Thoracic aorta (tissue), 2 donors: ENCODE measurements at regions not wholly inside any gene's neighbourhood (a gene's known extent, or its start where the extent isn't known, plus 50 kb on each side); places are given as distances from the start of the nearest gene placed in this dataset.

ENCODE experiments used
- ATAC-seq: fragments of 150-250 bp; one replicate; pipeline ENCODE4 v1.8.0; 2017; ENCODE audit warnings: low read depth; ENCODE audit not compliant: insufficient number of reproducible peaks, low FRiP score
- DNase-seq: peaks from one replicate; pipeline ENCODE4 v3.0.0-alpha.2; 2020; ENCODE audit warnings: low spot score
- H3K27ac ChIP-seq, 2 donors: fragments of 200-600 bp; sonication (generic); 1 replicate in 1 of 2; 2 replicates in 1 of 2; pipeline ENCODE4 v1.5.1; 2016; ENCODE audit warnings: mild to moderate bottlenecking in 2 of 2, moderate library complexity in 2 of 2
- H3K27me3 ChIP-seq: fragments of 200-600 bp; sonication (generic); replicated peaks from 2 replicates; pipeline ENCODE4 v1.6.0; 2016; ENCODE audit warnings: mild to moderate bottlenecking; ENCODE audit not compliant: insufficient read depth
- H3K36me3 ChIP-seq: fragments of 200-600 bp; sonication (generic); one replicate; pipeline ENCODE4 v1.5.1; 2016
- H3K4me1 ChIP-seq, 2 donors: fragments of 200-600 bp; sonication (generic); 1 replicate in 1 of 2; 2 replicates in 1 of 2; pipeline versions ENCODE4 v1.5.1 to v1.6.0; 2016; ENCODE audit warnings: low read depth in 2 of 2, mild to moderate bottlenecking in 1 of 2; ENCODE audit not compliant: control insufficient read depth in 1 of 2
- H3K4me3 ChIP-seq: fragments of 200-600 bp; sonication (generic); 2 replicates; pipeline ENCODE4 v1.5.1; 2016; ENCODE audit warnings: mild to moderate bottlenecking
- H3K9me3 ChIP-seq: fragments of 200-600 bp; sonication (generic); 2 replicates; pipeline ENCODE4 v1.5.1; 2016
- TF ChIP-seq, protein P1 (sequence below): fragments of 200-600 bp; sonication (generic); IDR thresholded peaks from one replicate; pipeline ENCODE4 v1.5.1; 2019; ENCODE audit warnings: antibody characterized with exemption

- Histone ChIP-seq H3K27ac (no peak overlapping the region), H3K27me3 (no peaks in the 10 kb centered on the region), H3K9me3 (no peaks in the 10 kb centered on the region), H3K36me3 (no peaks in the 10 kb centered on the region), H3K4me1 (no peaks in the 10 kb centered on the region), H3K4me3 (no peak overlapping the region)
- ATAC-seq, result no peak
- DNase-seq, result no peak
- TF ChIP-seq, protein P1, sequence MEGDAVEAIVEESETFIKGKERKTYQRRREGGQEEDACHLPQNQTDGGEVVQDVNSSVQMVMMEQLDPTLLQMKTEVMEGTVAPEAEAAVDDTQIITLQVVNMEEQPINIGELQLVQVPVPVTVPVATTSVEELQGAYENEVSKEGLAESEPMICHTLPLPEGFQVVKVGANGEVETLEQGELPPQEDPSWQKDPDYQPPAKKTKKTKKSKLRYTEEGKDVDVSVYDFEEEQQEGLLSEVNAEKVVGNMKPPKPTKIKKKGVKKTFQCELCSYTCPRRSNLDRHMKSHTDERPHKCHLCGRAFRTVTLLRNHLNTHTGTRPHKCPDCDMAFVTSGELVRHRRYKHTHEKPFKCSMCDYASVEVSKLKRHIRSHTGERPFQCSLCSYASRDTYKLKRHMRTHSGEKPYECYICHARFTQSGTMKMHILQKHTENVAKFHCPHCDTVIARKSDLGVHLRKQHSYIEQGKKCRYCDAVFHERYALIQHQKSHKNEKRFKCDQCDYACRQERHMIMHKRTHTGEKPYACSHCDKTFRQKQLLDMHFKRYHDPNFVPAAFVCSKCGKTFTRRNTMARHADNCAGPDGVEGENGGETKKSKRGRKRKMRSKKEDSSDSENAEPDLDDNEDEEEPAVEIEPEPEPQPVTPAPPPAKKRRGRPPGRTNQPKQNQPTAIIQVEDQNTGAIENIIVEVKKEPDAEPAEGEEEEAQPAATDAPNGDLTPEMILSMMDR, result no peak
These were observed 1357.7 kb downstream of the ROBO1 start for GRCh38 chr3:78410077-78410476.

DNA sequence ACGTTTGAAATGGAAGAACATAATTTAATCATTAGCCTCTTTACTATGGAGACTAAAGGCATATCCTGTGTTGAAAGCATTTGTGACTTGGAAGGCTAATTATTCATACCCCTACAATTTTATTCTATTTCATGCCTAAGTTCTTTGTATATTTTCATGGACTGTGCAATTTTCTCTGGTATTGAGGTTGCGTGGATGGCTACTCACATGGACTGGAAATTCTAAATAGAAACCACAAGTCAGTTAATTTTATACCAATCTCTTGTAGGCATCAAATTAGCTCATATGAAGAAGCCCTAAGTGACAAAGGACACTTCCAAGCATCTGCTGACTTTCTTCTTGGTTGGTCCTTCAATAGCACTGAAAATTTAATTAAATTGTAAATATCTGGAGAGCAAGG is 1353.5 kb downstream of the ROBO1 start:
- ATAC-seq, result no peak
- Histone ChIP-seq H3K4me3 (no peak overlapping the region), H3K36me3 (no peaks in the 10 kb centered on the region), H3K9me3 (no peaks in the 10 kb centered on the region), H3K4me1 (no peaks in the 10 kb centered on the region), H3K27me3 (no peaks in the 10 kb centered on the region), H3K27ac (no peak overlapping the region)
- TF ChIP-seq, protein P1, result no peak
- no peak for DNase-seq

DNA sequence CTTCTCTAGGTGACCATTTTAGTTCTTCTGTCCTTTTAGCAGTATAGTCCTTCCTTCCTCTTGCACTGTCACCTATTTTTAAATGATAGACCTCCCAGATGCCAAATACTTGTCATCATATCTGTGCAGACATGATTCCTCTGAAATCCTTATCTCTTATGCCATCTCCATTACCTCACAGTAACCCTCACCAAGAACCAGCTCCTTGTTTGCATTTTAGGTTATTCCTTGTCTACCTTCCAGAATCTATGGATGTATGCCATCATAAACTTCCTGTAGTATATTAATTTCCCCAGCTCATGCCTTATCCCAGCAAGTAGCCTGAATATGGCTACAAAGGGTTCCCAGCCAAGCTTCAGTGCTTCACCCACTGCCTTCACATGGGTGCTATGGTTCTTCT is 1347.2 kb downstream of the ROBO1 start:
- ATAC-seq (no peak), DNase-seq (no peak)
- no peaks in the 10 kb centered on the region for H3K9me3 ChIP-seq
- TF ChIP-seq, protein P1, result no peak
- no peak overlapping the region for H3K27ac ChIP-seq
- H3K36me3 ChIP-seq, result no peaks in the 10 kb centered on the region
- H3K4me3 ChIP-seq, result no peak overlapping the region
- no peaks in the 10 kb centered on the region for H3K4me1 ChIP-seq
- no peaks in the 10 kb centered on the region for H3K27me3 ChIP-seq

- H3K9me3 ChIP-seq, result no peaks in the 10 kb centered on the region
- no peak overlapping the region for H3K27ac ChIP-seq
- no peaks in the 10 kb centered on the region for H3K36me3 ChIP-seq
- ATAC-seq (no peak), DNase-seq (no peak)
- H3K4me3 ChIP-seq, result no peak overlapping the region
- no peaks in the 10 kb centered on the region for H3K27me3 ChIP-seq
- no peaks in the 10 kb centered on the region for H3K4me1 ChIP-seq
- TF ChIP-seq, protein P1, result no peak
These were observed 1346.4 kb downstream of the ROBO1 start for GRCh38 chr3:78421247-78421966.

DNA sequence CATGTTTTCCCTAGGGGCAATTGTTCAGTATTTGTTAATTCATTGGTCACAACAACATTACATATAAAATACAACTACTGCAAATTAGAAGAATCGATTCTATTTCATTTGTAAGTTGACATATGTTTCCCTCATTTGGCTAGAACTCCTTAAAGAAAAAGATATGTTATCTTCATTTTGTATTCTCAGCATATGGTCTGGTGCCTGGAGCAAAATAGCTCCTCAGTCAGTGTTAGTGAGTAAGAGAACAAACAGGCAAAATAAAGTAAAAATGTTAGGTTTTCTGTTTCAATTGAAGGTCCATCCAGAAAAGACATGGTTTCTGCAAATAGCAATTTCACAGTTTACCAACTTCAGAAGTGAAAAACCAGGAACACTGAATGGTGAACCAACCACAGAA is 1343.1 kb downstream of the ROBO1 start:
- H3K4me1 ChIP-seq, result no peaks in the 10 kb centered on the region
- H3K9me3 ChIP-seq, result no peaks in the 10 kb centered on the region
- H3K27me3 ChIP-seq, result no peaks in the 10 kb centered on the region
- H3K36me3 ChIP-seq, result no peaks in the 10 kb centered on the region
- no peak overlapping the region for H3K27ac ChIP-seq
- H3K4me3 ChIP-seq, result no peak overlapping the region
- TF ChIP-seq, protein P1, result no peak
- DNase-seq, result no peak
- ATAC-seq, result no peak
